ENCODE measurements at regions not wholly inside any gene's neighbourhood (a gene's known extent, or its start where the extent isn't known, plus 50 kb on each side); places are given as distances from the start of the nearest gene placed in this dataset.

DNA sequence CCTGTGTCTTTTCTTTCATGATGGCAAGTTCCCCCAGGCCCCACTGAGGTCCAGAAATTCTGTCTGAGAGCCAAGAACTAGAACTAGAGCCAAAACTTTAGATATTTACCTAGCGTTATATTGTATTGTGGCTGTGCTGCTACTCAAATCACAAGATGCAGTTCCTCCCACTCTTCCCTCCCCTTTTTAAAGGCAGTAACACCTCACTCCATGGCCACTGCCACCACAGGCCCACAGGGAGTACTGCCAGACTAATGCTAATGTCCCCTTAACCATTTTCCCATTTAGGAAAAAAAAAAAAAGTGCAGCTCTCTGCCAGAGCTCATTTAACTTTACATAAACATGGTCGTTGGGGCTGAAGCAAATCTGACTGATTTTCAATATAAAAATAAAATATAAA is 99.7 kb upstream of the KYNU start (continued):
- TF ChIP-seq POU5F1 (IDR thresholded peaks at IDR 0.05; ENCODE audit: low read depth, low read length) (no peak), SP4 (IDR thresholded peaks at IDR 0.05; ENCODE audit: low read length) (no peak), MAFK (IDR thresholded peaks at IDR 0.05; ENCODE audit: low read depth, low read length) (no peak), KDM4A (IDR thresholded peaks at IDR 0.05; ENCODE audit: low read depth, low read length, severe bottlenecking) (no peak)

Data from H1 (cell line).